ENCODE measurements at regions not wholly inside any gene's neighbourhood (a gene's known extent, or its start where the extent isn't known, plus 50 kb on each side); places are given as distances from the start of the nearest gene placed in this dataset.
"Not testable (repeated sequence)": the region's sequence is repeated elsewhere in the genome, so short reads cannot be mapped to it uniquely, and the experiment has no call there.

DNA sequence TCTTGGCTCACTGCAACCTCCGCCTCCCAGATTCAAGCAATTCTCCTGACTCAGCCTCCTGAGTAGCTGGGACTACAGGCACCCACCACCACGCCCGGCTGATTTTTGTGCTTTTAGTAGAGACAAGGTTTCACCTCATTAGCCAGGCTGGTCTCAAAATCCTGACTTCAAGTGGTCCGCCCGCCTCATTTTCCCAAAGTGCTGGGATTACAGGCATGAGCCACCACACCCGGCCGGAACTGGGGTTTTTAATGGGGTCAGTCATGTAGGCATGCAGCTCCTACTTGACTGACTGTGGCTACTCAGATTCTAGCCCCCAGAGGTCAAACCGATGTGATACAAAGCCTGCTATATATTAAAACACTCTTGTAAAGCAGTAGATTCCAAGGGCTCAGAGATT is 631.7 kb downstream of the MAT2B start:
- DNase-seq = no peak

DNA sequence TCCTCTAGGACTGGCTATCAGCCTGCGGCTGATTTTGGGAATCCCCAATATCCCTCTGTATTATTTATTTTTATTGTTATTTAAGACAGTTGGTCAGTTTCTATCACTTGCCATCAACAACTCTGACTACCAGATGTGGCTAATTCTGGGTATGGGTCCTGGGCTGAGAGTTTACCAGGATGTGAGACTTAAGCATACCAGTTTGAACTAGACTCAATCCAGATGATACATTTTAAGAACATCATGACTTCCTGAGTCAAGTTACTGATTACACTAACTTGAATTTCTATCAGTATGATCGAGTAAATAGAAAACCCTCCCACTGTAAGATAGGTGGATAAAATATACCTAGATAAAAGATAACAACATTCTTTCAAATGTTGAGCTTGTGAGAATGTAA is 634.0 kb downstream of the MAT2B start:
- no peak for DNase-seq

DNA sequence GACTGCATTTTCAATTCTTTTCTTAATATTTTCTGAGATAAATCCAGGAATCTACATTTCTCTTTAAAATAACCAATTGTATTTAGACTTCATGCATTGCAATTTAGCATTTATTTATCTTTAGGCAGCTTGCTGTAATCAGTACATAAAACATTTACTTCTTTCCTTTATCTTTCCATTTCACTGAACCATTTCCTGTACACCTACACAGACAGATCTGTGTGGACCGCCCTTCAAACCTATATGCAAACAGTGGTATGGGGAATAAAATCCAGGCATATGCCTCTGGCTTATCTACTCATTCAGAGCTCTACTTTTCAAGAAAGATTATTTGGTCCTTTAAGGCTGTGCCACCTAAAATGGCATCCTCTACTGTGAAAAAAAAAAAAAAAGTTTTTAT is 640.0 kb downstream of the MAT2B start:
- no peak for DNase-seq

DNA sequence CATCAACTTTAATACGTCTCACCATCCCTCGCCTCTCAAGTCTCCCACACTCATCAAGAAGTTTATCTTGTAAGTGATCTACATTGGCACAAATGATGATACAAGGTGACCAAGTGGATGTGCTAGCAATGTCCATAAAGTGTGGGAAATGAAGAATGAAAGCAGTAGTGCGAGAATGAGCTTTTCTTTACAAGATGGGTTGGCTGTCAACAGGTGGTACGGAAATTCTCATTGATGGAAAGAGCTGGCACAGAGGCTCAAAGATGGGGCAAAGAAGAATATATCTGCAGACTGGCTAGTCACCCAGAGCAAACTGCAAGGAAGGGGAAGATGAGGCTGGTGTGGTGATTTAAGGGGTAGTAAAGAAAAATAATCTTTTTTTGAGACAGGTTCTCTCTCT is 640.8 kb downstream of the MAT2B start:
- DNase-seq = no peak

DNA sequence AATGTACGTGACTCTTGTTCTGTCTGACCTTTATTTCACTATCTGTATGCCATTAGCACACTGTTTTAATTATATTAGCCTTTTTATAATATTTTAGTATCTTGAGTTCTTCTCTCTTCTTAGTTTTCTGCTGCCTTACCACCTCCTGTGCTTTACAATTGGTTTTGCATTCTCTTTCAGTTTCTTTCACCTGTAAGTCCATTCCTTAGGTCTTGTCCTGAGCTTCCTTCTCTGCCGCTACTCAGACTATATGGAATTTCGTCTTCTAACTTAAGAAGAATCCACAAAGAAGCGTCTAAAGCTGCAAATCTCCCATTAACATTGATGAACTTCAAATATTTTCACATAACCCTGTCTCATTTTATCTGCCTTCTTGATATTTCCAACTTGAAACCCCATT is 642.9 kb downstream of the MAT2B start:
- no peak for DNase-seq

DNA sequence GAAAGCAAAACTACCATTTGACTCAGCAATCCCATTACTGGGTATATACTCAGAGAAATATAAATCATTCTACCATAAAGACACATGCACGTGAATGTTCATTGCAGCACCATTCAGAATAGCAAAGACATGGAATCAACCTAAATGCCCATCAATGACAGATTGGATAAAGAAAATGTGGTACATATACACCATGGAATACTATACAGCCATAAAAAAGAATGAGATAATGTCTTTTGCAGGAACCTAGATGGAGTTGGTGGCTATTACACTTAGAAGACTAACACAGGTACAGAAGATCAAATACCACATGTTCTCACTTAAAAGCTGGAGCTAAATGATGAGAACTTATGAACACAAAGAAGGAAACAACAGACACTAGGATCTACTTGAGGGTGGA is 647.1 kb downstream of the MAT2B start:
- not testable (repeated sequence) for DNase-seq

DNA sequence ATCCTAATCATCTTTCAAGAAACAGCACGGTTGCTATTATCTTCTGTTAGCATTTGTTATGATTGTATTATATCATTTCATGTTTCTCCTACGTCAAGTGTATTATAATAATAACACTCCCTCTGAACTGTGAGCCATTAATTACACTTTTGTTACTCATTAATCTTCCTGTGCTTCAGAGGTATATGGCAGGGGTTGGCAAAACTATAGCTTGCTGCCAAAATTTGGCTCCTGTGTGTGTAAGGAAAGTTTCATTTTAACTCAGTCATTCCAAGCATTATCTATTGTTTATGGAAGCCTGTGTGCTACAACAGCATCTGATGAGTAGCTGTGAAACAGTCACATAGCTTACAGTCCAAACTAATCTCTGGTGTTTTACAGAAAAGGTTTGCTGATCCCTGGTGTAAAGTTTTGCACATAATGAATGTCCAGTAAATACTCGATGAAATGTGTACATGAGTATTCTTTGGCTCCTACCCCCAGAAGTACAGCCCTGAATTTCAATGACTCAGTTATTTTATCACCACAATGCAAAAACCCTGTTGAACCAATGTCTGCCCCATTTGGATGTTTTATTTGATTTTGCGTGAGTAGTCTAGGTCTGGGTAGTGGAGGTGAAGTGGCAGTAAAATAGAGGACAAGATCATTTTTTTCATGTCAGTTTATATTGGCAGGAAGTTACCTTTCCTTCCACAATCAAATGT is 648.2 kb downstream of the MAT2B start:
- no peak for DNase-seq

DNA sequence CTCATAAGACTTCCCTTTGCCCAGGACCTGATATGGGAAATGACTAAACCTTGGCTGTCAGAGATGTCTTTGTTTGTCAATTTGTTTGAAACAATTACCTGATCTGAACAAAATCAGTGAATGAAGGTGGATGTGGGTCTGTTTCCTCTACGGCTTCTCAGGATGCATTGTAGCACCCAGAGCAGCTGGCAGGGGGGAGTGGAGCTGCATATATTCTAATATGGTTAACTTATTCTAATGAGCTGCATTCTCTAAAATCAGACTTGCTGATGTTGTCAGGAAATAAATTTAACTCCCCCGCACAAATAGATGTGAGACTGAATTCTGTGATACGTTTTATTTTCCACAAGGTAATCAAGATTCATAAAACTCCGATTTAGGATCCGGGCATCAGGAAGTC is 665.4 kb downstream of the MAT2B start:
- no peak for DNase-seq

DNA sequence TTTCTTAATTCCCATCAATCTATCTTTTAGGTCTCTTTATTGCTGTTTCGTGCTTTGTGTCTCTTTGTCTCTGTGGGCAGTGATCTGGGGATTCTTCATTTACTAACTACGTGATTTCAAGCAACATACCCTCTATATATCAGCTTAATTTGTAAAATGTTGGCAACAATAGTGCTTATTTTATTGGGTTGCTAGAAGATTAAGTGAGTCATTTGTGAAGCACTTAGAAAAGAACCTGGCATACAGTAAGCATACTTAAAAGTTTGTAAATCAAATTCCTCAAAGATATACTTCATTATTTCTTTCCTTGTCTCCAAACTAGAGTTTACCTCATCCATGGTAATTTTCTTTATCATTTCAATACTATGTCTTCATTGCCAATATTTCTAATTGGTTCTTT is 669.7 kb downstream of the MAT2B start:
- no peak for DNase-seq

DNA sequence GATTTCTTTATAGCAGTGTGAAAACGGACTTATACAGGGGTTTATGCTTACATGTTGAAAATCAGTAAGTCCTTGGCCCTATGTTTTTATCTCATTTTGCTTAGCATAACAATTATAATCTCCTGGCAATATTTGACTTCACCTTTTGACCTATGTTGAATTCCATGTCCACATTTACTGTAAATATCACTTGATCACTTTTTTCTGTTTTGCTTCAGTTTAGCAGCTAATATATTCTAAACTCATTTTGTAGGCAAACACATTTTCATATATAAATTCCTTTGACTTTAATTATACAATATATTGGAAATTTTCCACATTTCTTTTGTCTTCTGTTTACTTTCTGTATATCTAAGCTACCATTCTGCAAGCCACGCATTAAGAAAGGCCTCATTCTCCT is 674.0 kb downstream of the MAT2B start:
- DNase-seq = no peak

DNA sequence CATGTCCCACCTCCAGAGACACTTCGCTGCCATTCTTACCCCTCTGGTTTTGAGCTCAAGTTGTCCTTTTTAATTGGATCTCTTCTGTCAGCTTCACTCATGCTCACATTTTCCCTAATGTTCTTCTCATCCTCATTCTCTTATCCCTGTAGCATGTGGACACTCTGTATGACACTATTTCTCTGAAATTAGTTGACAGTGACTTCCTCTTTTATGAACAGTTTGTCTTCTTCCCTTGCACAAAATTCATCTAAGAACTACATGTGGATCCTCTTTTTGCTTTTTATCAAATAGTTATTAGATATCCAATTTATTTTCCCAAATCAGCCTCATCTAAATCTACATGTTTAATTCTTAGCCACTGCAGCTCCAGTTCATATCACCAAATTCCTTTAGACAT is 676.2 kb downstream of the MAT2B start:
- DNase-seq = no peak

DNA sequence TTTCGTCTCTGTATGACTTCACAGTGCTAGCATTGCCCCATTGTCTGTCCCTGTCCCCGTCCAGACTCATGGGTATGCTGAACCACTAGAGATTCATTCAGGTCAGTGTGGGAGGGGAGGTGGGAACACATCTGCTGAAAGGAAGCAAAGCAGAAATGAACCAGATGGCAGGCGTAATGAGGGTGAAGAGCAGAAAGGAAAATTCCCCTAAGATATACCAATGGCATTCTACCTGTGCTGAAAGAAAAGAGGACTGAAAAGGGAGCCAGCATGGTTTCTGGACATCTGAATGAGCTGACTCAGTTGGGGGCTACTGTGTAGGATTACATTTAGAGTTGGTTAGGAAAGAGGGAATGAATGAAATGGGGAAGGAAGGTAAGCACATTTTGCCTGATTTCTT is 678.7 kb downstream of the MAT2B start:
- no peak for DNase-seq

DNA sequence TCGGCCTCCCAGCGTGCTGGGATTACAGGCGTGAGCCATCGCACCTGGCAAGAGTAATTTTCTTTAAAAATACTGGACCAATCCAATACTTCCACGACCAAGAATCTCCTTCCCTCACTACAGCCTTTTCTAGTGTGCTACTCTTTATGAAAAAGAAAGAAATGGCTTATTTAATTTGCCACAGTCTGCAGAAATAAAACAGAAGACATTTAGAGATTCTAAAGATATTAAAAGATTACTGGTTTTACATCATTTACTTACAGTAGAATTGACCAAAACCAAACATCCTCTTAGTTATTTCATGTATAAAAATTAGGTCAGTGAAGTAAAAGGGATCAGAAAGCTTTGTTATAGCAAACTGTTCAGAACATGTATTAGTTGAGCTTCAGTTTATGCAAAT is 679.6 kb downstream of the MAT2B start:
- no peak for DNase-seq

DNA sequence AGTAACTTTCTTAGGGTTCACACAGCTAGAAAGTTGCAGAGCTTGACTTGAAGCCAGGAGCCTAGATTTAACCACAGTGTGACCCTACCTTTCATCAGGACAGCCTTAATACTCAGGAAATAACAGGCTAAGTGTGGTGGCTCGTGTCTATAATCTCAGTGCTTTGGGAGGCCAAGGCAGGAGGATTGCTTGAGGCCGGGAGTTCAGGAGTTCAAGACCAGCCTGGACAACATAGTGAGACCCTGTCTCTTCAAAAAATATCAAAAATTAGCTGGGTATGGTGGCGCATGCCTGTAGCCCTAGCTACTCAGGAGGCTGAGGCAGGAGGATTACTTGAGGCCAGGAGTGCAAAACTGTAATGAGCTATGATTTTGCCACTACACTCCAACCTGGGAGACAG is 681.1 kb downstream of the MAT2B start:
- DNase-seq = no peak

DNA sequence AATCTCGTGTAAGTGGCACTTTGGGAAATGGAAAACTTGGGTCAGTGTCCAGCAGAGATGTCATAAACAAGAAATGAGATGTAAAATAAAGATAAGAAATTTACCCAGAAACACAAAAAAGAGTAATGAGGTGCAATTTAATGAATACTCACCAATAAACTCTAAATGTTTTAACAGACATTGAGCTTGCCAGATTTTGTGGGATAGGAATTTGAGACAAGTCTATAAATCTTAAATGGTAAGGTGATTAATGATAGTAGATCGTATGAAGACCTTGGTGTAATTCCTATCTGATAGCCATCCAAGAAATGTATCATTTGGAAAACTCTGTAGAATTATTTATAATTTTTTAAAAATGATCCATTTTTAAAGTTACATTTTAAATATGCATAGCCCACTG is 682.4 kb downstream of the MAT2B start:
- DNase-seq = no peak

DNA sequence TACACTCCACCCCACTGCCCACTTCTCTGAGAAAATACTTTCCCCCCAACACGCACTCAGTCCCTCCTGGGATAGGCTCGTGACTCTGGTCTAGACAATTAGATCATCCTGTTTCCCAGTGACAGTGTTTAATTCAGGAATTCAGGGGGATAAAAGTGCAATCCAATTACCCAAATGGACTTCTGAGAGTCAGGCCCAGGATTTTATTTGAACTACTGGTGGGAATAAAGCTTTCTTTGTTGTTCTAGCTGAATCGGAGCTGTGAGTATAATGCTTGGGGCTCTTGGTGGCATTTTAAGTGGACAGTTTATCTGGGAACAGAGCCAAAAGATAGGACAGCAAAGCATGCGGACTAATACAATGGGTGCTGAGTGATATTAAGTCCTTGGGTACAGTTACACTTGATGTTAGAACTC is 683.3 kb downstream of the MAT2B start:
- DNase-seq = no peak

DNA sequence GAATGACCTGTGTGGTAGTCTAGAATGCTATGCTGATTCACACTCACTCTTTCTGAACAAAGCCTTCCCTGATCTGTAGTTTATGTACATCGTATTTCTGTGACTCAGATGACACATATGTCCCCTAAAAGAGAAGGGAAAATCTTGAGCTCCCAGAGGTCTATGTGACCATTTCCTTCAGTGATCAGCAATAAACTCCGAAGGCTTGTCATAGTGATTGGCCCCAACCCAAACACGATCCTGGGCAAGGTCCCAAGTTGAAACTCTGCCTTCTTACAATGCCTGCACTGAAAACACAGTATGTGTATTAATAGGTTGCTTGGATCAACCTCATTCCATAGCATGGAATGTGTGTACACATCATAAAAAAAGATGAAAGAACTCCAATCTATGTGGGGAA is 685.8 kb downstream of the MAT2B start:
- no peak for DNase-seq

DNA sequence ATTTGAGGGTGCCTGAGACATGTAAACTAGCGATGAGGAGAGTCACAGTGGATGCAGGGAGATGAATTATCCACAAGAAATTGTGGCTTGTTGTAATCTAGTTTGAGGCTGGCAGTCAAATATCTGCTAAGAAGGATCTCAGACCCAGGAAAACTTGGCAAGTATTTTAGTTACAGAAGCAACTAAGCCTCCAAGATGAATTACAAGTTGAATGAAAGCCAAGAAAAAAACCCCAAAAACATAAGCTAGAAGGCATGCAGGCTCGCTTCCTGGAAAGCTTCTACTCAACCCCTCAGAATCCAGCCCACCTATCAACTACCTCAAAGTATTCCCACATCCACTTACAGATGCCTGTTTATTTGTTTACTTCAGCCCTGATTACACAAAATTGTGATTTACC is 696.9 kb downstream of the MAT2B start:
- DNase-seq = no peak

DNA sequence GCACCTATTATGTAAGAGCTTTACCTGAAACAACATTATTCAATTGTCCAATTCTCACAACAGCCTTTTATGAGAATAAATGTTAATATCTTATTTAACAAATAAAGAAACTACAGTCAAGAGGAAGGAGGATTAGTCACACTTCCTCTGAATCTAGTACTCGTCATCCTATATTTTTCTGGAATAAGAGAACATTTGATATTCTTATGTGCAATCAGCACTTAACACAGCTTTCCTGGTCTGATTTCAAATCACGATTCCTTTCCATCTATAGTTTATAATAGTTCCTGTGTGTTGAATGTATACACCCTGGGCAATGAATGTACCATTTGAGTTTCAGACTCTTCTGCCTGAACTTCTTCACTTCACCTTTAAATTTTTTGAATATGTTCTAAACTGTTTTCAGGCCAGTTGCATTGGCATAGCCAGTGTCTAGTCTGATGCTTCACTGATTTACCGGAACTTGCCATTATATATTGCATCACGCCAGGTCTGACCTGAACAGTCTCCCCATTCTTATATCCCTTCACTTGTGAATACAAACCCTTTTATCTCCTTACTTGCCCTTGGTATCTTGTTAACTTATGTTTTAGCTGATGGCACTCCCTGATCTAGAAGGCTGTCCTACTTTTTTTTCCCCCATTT is 698.3 kb downstream of the MAT2B start:
- DNase-seq = no peak

DNA sequence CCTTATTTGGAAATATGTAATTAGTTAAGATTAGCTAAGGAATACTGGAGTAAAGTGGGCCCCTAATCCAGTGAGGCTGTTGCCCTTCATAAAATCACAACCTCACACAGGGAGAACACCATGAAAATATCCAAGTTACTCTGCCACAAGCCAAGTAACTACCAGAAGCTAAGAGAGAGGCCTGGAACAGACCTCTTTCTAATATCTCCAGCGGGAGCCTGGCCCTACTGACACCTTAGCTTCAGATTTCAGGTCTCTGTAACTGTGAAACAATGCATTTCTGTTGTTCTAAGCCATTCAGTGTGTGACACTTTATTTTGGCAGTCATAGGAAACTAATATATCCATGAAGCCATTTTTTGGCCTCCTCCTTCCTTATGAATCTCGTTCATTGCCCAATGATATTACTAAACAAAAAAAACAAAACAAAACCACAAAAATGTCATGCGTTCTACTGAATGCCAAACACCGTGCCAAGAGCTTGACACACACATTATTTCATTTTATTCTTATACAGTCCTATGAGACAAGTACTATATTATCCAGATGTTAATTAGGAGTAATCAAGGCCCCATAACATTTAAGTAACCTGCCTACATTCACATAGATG is 699.0 kb downstream of the MAT2B start:
- DNase-seq = no peak

DNA sequence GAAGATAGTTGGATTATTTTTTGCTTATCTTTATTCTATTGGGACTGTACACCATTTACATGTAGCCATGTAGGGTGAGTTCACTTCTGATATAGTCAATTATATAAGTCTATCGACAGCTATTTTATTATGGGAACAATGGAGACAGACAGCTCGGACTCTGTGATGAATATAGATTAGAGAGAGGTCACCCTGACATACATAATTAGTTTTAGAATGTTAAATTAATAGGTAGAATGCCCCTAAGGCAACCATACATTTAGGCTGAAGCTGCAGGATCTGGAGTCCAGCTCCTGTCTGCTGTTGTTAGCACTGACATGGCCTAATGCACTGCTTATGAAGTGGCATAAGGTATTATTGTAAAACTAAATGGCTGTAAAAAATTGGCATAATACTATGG is 700.8 kb downstream of the MAT2B start:
- no peak for DNase-seq

DNA sequence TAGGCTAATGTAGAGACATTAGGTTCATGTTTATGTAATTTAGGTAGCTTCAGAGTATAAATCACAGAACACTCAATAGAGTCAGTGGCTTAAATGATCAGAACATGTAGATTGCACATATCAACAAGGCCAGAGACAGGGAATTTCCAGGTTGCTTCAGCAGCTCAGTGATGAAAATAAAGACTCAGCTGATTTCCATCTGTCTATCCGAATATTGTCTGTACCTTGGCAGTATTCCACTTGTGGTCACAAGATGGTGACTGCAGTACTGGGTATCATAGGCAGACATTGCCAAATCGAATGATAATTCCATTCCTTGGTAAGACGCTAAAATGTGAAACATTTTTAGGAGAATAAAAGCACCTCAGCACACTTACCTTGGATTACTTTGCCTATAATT is 702.2 kb downstream of the MAT2B start:
- DNase-seq = no peak

DNA sequence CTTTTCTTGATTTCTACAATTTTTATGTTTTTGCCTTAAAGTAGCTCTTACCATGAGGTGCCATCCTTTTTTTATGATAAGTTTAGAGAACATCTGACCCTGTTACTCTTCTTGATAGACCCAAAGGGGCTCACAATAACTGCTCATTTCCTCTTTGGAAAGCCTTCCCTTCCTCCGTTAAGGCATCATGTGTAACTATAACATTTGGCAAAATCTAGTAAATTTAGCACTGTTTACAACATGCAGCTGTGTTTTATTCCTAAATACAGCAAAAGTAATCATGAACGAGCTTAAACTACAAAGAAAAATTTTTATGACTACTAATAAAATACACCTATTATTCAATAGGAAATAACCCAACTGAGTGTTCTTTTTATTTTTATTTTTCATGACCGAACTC is 705.1 kb downstream of the MAT2B start:
- no peak for DNase-seq

DNA sequence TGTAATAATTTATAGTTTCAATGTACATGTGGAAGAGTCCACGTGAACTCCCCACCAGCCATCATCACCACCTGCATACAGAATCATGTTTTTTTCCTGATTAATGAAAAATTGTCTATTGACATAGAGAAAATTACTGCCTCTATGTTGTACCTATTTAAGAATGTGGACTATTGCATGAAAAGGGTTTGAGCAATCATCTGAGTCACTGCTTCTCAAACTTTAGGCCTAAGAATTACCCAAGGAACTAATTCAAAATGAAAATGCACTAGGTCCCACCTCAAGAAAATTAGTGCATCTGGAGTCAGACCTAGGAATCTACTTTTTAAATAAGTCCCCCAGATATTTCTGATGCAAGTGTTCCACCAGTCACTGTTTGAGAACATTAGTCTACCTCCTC is 709.3 kb downstream of the MAT2B start:
- DNase-seq = no peak

DNA sequence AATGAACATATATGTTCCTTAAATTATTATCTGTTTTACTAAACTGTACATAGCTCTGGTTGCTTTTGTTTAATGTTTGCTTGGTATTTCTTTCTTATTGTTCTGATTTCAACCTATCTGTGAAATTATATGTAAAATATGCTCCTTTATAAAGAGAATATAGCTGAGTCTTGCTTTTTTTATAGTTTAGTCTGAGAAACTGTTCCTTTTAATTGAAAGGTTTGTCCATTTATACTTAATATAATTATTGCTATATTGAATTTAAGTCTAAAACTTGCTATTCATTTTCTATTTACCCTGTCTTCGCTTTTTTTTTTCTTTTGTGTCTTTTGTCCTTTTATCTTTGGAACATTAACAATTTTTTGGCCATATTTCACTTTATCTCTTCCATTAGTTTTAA is 712.0 kb downstream of the MAT2B start:
- DNase-seq = no peak
